NCI-H774 (cell line): ENCODE measurements at regions not wholly inside any gene's neighbourhood (a gene's known extent, or its start where the extent isn't known, plus 50 kb on each side); places are given as distances from the start of the nearest gene placed in this dataset.

ENCODE experiments used
- DNase-seq: peaks from one replicate; lab custom pipeline; 2025; lab: John Stamatoyannopoulos, UW

- DNase-seq: no peak
Observed at GRCh38 chr5:15261269-15261995, 238.5 kb upstream of the FBXL7 start.

DNA sequence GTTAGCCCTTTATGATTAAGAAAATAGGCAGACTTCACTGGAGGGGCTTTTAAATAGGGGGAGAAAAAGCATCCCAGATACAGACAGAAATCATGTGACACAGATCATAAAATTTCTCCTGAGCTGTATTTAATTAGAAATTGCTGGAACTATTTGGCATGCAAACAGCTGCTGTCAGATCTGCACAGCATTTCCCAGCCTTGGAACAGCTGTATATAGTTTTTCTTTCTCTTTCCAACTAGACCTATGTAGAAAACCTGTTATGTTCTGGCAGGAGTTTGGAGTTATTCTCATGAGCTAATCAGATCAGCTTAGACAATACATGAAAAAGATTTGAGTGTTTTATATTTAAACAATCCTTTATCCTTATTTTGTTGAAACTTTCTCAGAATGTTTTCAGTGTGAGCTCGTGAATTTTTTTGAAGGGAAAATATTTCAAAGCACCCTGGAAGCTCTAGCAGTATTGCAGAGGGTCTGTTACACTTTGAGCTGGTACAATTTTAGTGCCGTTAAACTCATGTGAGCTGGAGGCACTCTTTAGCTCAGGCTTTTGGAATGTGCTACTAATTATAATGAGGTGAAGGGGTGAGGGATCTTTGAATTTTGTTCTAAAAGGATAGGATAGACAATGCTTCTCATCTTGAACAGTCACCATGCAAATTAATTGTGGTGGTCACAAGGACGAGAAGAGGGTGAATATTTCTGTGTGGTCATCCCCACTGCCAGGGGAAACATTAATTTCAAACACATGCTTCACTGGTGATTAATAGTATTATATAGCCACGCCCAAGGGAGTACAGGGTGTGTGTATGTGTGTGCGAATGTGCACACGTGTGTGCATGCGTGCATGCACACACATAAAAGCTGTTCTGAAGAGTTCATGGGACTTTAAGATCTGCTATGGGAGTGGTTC, 239.4 kb upstream of the FBXL7 start:
- DNase-seq: no peak

DNA sequence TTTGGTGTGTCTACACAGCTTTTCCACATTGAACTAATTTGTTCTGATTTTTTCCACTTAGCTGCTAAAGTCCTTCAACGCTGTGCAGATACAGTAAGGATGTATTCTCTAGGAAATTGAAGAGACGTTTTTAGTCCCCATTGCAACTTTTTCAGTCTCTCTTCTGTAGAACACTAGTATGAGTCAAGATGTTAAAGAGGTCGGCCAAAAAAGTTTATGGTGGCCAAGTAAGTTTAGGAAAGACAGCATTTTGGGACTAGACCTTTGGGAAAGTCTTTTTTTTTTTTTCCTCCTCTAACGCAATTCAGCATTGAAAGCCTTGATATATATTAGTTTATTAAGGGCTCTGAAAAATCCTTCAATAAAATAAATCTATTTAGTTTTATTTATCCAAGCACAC, 243.5 kb upstream of the FBXL7 start:
- no peak for DNase-seq

- no peak for DNase-seq
Observed at GRCh38 chr5:15255576-15255975, 244.4 kb upstream of the FBXL7 start.

- no peak for DNase-seq
Observed at GRCh38 chr5:15254607-15255006, 245.4 kb upstream of the FBXL7 start.

DNA sequence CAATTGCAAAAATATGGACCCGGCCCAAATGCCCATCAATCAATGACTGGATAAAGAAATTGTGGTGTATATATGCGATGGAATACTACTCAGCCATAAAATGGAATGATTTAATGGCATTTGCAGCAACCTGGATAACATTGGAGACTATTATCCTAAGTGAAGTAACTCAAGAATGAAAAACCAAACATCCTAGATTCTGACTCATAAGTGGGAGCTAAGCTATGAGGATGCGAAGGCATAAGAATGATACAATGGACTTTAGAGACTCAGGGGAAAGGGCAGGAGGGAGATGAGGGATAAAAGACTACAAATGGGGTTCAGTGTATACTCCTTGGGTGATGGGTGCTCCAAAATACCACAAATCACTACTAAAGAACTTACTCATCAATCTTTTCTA, 247.6 kb upstream of the FBXL7 start:
- no peak for DNase-seq

- no peak for DNase-seq
Observed at GRCh38 chr5:15249152-15249551, 250.8 kb upstream of the FBXL7 start.

DNA sequence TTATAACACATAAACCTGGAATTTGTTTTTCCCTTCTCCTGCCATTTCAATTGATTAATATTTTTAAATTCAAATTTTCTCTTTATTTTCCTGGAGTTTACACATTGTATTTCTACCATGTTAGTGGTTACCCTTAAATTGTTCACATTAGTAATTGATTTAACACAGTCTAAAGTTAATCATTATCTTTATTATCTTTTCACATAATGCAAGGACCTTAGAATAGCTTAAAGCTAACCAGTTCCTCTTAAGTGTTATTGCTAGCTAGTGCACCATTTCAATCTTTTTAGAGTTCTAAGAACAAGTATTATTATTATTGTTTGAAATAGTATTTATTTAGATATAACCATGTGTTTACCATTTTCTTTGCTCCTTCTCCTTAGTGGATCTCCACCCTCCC, 251.2 kb upstream of the FBXL7 start:
- DNase-seq: no peak

DNA sequence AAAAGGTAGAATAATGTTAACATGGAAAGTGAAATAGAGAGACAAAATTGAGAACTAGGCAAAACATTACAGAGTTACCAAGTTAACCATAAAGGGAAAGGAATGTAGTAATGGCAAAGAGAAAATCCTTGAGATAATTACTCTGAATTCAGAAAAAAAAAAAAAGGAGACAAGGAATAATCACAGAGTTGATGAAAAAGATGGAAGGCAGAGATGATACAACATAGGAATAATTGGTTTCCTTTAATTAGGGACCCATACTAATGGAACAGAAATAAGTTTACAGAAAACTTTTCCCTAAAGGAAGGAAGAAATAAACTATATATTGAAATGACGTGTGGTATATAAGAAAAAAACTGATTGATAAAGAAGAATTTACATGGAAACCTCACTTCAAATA, 254.1 kb upstream of the FBXL7 start:
- DNase-seq: no peak

DNA sequence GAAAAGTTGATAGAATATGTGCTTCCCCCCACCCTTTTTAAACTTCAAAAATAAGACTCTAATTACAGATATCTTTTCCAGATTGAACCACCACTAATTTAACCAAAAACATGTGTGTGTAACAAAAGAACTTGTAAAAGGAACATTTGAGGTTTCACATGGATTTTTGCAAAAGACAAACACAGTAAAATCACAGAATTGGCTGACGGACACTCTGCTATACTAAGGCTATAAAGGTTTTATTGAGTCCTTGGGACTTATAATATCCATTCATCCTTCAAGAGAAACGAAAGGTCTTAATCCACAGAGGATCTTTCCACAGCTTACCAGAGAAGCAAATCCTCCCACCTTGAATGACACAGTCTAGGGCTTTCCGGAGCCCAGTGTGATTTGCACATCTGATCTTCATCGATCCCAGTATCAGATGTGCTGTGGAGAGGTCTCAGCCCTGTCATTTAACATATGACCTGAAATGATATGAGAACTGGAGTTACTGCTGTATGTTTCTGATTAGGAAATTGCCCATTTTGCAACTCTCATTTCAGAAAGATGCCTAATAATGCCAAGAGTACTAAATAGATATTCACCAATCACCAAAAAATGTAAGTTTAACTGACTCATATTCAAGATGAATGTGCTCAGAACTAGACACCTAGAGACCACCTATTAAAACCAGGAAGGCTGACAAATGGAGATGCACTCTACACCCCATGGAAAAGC, 256.5 kb upstream of the FBXL7 start:
- DNase-seq: no peak

- no peak for DNase-seq
Observed at GRCh38 chr5:15241216-15241821, 258.7 kb upstream of the FBXL7 start.

DNA sequence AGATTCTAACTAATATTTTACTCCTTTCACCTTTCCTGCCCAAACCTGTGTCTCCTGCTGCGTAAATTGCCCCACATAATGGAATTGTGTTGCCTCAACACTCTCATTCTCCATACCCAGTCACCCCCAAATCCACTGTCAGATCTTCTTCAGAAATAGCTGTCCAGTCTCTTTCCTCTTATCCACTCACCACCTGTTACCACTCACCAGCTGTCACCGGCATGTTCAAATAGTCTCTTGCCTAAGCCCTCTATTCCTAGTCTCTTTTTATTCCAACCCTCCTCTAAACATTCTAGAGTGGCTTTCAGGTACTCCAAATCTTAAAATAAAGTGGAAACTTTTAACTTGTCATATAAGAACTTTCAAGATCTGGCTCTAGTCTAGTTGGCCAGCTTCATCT, 262.0 kb upstream of the FBXL7 start:
- no peak for DNase-seq

- DNase-seq: no peak
Observed at GRCh38 chr5:15236911-15237508, 263.0 kb upstream of the FBXL7 start.

DNA sequence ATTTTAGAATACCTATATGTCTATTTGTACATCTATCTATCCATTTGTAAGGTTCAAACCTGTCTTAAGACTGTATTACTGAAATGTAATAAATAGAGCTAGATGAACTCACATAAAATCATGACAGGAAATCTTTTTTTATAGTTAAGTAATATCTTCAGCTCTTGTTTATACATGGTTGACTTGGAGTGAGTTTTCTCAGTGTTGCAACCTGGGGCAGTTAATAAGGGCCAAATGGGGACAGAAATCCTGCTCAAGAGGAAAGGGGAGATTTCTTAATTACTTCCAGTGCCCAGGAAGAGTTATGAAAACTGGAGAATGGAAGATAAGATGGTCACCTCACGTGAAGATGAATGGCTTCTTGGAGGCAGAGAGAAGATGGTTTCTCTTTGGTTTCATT, 265.1 kb upstream of the FBXL7 start:
- DNase-seq: no peak

DNA sequence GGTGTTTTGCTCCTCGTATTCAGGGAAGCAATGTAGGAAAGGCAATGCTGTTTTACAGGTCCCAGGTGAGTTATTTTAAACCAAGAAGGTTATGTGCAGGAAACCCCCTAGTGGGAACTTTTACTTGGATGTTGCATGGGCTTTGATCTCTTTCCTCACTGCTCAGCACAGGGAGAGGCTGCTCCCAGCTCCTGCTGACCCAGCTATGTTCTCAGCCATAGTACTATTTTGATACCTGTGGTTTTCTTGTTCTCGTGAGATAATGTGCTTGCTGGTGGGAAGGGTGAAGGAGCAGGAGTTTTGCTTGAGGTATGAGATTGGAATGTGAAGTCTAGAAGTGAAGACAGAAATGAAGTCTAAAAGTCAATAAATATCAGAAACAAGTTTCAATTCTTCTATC, 265.6 kb upstream of the FBXL7 start:
- no peak for DNase-seq

- no peak for DNase-seq
Observed at GRCh38 chr5:15233566-15233965, 266.4 kb upstream of the FBXL7 start.

DNA sequence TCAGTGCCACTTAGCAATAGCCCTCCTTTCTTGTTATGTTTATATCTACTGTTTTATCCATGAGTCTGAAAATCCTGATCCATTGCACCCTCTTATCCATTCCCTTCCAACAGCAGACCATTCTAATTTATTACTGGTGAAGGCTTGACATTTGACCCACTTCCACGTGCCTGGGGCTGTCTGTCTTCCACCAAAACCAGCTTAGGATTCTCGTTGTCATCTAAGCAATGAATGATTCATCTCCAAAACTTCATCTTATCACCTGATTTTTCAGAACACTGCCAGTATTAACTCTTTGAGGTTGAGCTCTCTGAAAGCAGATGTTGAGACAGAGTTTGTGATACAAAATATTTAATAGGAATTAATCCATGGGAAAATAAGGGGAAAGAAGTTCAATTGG, 277.8 kb upstream of the FBXL7 start:
- DNase-seq: no peak

GRCh38 chr5:15220642-15221173, 279.3 kb upstream of the FBXL7 start:
- no peak for DNase-seq

GRCh38 chr5:15215056-15215455, 284.9 kb upstream of the FBXL7 start:
- DNase-seq: no peak

DNA sequence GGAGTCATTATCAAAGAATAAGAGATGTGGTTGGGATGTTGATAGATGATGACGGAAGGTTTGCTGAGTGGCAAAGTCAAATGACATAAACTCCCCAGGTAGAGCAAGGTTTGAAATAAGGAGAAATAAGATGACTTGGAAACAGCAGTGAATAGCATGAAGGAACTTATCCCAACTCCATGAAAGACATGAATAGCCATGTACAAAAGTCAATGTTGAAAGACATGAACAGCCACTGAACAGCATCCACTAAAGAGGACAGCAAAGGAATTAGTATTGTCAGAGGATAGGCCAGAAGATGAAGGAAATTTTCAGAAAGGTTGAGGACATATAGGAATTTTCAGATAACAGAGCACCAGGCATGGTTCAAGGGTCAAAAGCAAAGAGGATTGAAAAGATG, 286.0 kb upstream of the FBXL7 start:
- no peak for DNase-seq

DNA sequence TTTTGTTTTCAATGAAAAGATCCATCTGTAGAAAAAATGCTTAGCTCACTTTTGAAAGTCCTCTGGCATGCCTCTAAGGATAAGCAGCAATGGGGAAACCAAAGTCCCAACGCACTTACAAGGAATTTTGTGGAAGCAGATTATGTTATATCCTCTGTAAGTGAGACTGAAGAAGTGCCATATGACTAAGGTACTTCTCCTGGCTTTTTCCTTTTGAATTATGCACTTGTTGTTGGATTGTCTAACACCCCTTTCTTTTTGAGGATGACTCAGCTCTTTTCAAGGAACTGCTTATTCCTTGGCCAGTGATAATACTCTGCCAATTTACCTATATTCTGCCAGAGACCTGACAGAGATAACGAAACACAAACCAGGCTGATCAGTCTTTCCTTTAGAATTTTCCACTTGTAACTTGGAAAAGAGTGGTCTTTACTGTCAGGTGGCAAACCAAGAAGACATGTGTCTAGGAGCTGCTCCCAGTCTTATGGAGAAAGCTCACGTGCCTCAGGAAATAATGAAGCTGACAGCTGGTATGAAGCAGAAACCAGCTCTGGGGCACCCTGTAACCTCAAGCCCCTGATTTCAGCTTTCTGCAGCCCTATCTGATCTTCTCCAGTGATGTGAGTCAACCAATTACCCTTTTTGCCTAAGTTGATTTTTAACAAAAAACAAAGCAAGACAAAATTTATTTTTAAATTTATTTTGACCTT, 290.8 kb upstream of the FBXL7 start:
- no peak for DNase-seq
